ENCODE measurements at regions not wholly inside any gene's neighbourhood (a gene's known extent, or its start where the extent isn't known, plus 50 kb on each side); places are given as distances from the start of the nearest gene placed in this dataset.
"Not testable (repeated sequence)": the region's sequence is repeated elsewhere in the genome, so short reads cannot be mapped to it uniquely, and the experiment has no call there.

GRCh38 chr13:61215116-61215515 lies 200.5 kb downstream of the PCDH20 start:
- DNase-seq (ENCODE audit: low read depth), result no peak

- no peak for DNase-seq (ENCODE audit: low read depth)
Measured at GRCh38 chr13:61214551-61214950, 201.1 kb downstream of the PCDH20 start.

- not testable (repeated sequence) for DNase-seq (ENCODE audit: low read depth)
Measured at GRCh38 chr13:61205898-61206297, 209.8 kb downstream of the PCDH20 start.

GRCh38 chr13:61204025-61204424 lies 211.6 kb downstream of the PCDH20 start:
- DNase-seq (ENCODE audit: low read depth), result no peak

- DNase-seq (ENCODE audit: low read depth), result no peak
Measured at GRCh38 chr13:61202042-61202441, 213.6 kb downstream of the PCDH20 start.

- DNase-seq (ENCODE audit: low read depth), result no peak
Measured at GRCh38 chr13:61192826-61193225, 222.8 kb downstream of the PCDH20 start.

- no peak for DNase-seq (ENCODE audit: low read depth)
Measured at GRCh38 chr13:61188057-61188456, 227.6 kb downstream of the PCDH20 start.

GRCh38 chr13:61187471-61187870 lies 228.2 kb downstream of the PCDH20 start:
- no peak for DNase-seq (ENCODE audit: low read depth)

GRCh38 chr13:61183670-61184069 lies 232.0 kb downstream of the PCDH20 start:
- DNase-seq (ENCODE audit: low read depth), result no peak

- DNase-seq (ENCODE audit: low read depth), result no peak
Measured at GRCh38 chr13:61180234-61180633, 235.4 kb downstream of the PCDH20 start.

- no peak for DNase-seq (ENCODE audit: low read depth)
Measured at GRCh38 chr13:61179741-61180140, 235.9 kb downstream of the PCDH20 start.

GRCh38 chr13:61170856-61171255 lies 244.8 kb downstream of the PCDH20 start:
- no peak for DNase-seq (ENCODE audit: low read depth)

- no peak for DNase-seq (ENCODE audit: low read depth)
Measured at GRCh38 chr13:61162636-61163035, 253.0 kb downstream of the PCDH20 start.

GRCh38 chr13:61162106-61162505 lies 253.5 kb downstream of the PCDH20 start:
- no peak for DNase-seq (ENCODE audit: low read depth)

GRCh38 chr13:61156753-61157152 lies 258.9 kb downstream of the PCDH20 start:
- DNase-seq (ENCODE audit: low read depth), result no peak

- DNase-seq (ENCODE audit: low read depth), result no peak
Measured at GRCh38 chr13:61151062-61151461, 264.6 kb downstream of the PCDH20 start.

GRCh38 chr13:61149331-61149730 lies 266.3 kb downstream of the PCDH20 start:
- no peak for DNase-seq (ENCODE audit: low read depth)

- no peak for DNase-seq (ENCODE audit: low read depth)
Measured at GRCh38 chr13:61148691-61149315, 266.8 kb downstream of the PCDH20 start.

- DNase-seq (ENCODE audit: low read depth), result no peak
Measured at GRCh38 chr13:61148211-61148610, 267.4 kb downstream of the PCDH20 start.

- DNase-seq (ENCODE audit: low read depth), result no peak
Measured at GRCh38 chr13:61146571-61146970, 269.1 kb downstream of the PCDH20 start.

GRCh38 chr13:61146158-61146557 lies 269.5 kb downstream of the PCDH20 start:
- DNase-seq (ENCODE audit: low read depth), result no peak

- no peak for DNase-seq (ENCODE audit: low read depth)
Measured at GRCh38 chr13:61144834-61145593, 270.6 kb downstream of the PCDH20 start.

GRCh38 chr13:61144301-61144700 lies 271.3 kb downstream of the PCDH20 start:
- no peak for DNase-seq (ENCODE audit: low read depth)

GRCh38 chr13:61142506-61142905 lies 273.1 kb downstream of the PCDH20 start:
- DNase-seq (ENCODE audit: low read depth), result no peak

All from non-pigmented ciliary epithelial cell (primary cell).